ENCODE measurements at regions not wholly inside any gene's neighbourhood (a gene's known extent, or its start where the extent isn't known, plus 50 kb on each side); places are given as distances from the start of the nearest gene placed in this dataset.

GRCh38 chr20:39603219-39603618 lies 641.1 kb downstream of the DHX35 start:
- DNase-seq, result no peak

GRCh38 chr20:39602649-39603048 lies 640.5 kb downstream of the DHX35 start:
- DNase-seq, result no peak

GRCh38 chr20:39600871-39601270 lies 638.7 kb downstream of the DHX35 start:
- no peak for DNase-seq

- DNase-seq, result no peak
Observed at GRCh38 chr20:39600156-39600555, 638.0 kb downstream of the DHX35 start.

GRCh38 chr20:39596554-39596953 lies 634.4 kb downstream of the DHX35 start:
- no peak for DNase-seq

- no peak for DNase-seq
Observed at GRCh38 chr20:39592371-39592770, 630.2 kb downstream of the DHX35 start.

GRCh38 chr20:39588148-39588757 lies 626.1 kb downstream of the DHX35 start:
- DNase-seq, result no peak

GRCh38 chr20:39581034-39581433 lies 618.9 kb downstream of the DHX35 start:
- no peak for DNase-seq

GRCh38 chr20:39576771-39577170 lies 614.6 kb downstream of the DHX35 start:
- DNase-seq, result no peak

GRCh38 chr20:39574061-39574460 lies 611.9 kb downstream of the DHX35 start:
- DNase-seq, result no peak

- no peak for DNase-seq
Observed at GRCh38 chr20:39571171-39571570, 609.0 kb downstream of the DHX35 start.

GRCh38 chr20:39568109-39568508 lies 606.0 kb downstream of the DHX35 start:
- no peak for DNase-seq

- DNase-seq, result no peak
Observed at GRCh38 chr20:39563349-39563748, 601.2 kb downstream of the DHX35 start.

- DNase-seq, result no peak
Observed at GRCh38 chr20:39554341-39554740, 592.2 kb downstream of the DHX35 start.

GRCh38 chr20:39553120-39553519 lies 591.0 kb downstream of the DHX35 start:
- no peak for DNase-seq

- DNase-seq, result no peak
Observed at GRCh38 chr20:39549733-39550132, 587.6 kb downstream of the DHX35 start.

- DNase-seq, result no peak
Observed at GRCh38 chr20:39547546-39548408, 585.6 kb downstream of the DHX35 start.

GRCh38 chr20:39541136-39541803 lies 579.1 kb downstream of the DHX35 start:
- DNase-seq, result no peak

- no peak for DNase-seq
Observed at GRCh38 chr20:39538317-39538716, 576.2 kb downstream of the DHX35 start.

GRCh38 chr20:39535301-39535700 lies 573.2 kb downstream of the DHX35 start:
- DNase-seq, result no peak

GRCh38 chr20:39534846-39535245 lies 572.7 kb downstream of the DHX35 start:
- DNase-seq, result no peak

- DNase-seq, result no peak
Observed at GRCh38 chr20:39533858-39534257, 571.7 kb downstream of the DHX35 start.

- DNase-seq, result no peak
Observed at GRCh38 chr20:39532205-39532604, 570.1 kb downstream of the DHX35 start.

- no peak for DNase-seq
Observed at GRCh38 chr20:39528436-39528835, 566.3 kb downstream of the DHX35 start.

All from kidney glomerular epithelial cell (primary cell).